HG03342 (cell line): ENCODE measurements at regions not wholly inside any gene's neighbourhood (a gene's known extent, or its start where the extent isn't known, plus 50 kb on each side); places are given as distances from the start of the nearest gene placed in this dataset.
"Not testable (repeated sequence)": the region's sequence is repeated elsewhere in the genome, so short reads cannot be mapped to it uniquely, and the experiment has no call there.

Experiments used
- ATAC-seq: cut with Tn5 transposase; IDR thresholded peaks from one replicate; pipeline ENCODE4 v1.9.1; 2021; ENCODE audit warnings: mild to moderate bottlenecking, moderate library complexity; ENCODE audit not compliant: unreplicated experiment

GRCh38 chr10:63915240-63915639, 394.0 kb downstream of the REEP3 start:
- no peak for ATAC-seq

DNA sequence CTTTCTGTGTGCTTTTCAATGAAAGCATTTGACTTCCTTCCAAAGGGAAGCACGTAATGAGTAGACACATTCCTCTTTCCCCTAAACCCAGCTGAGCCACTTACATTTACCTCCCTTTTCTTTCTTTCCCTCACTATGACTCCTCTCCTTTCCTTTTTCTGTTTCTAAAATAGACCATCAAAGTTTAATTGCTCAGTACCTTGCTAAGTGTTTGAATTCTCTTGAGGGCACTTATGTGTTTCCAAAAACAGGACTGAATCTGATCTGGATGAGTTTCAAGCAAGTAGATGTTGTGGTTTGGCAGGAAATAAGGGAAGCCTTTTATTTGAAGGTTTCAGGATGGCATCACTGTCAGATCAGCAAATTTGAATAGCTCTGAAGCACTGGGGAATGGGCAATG, 396.2 kb downstream of the REEP3 start:
- no peak for ATAC-seq

GRCh38 chr10:63919575-63920279, 398.5 kb downstream of the REEP3 start:
- ATAC-seq: no peak

DNA sequence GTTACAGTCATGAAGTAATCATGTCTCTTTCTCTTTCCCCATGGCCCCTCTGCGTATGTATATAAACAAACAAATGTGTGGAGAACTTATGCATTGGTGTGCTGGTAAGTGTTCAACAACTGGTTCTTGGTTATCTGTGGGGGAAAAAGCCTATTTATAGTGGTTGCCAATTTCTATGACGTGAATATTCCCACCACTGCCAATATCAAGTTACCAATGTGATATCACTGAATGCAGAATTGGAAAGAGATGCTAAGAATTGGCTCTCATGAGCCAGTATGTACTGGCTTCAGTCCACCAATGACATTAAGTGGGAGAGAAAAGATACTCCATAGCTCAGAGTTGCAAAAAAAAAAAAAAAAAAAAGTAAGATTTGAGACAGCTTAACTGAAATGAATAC, 399.7 kb downstream of the REEP3 start:
- no peak for ATAC-seq

DNA sequence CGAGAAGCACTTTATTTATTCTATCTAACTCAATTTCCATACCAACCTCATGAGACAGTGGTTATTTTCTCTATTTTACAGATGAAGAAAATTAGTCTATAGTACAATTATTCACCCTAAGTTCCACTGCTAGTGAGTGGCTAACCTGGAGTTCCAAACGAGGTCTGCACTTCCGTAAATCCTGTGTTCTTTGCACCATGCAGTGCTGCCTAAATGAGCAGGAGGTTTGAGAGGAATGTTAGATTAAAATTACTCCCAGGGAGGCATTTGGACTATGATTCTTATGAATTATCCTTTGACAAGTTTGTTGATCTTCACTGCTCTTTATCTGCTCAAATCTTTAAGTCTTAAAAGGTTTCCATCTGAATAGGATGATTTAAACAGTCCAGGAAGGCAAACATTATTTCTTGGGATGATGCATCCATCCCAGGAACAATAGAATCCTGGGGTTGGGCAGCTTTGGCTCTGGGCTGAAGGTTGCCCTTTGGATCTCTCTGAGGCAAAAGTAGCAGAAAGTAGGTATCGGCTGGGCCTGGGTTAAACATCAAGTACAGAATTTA, 400.8 kb downstream of the REEP3 start:
- no peak for ATAC-seq

- ATAC-seq: no peak
Observed at GRCh38 chr10:63922468-63923284, 401.5 kb downstream of the REEP3 start.

GRCh38 chr10:63929831-63930467, 408.7 kb downstream of the REEP3 start:
- ATAC-seq: no peak

DNA sequence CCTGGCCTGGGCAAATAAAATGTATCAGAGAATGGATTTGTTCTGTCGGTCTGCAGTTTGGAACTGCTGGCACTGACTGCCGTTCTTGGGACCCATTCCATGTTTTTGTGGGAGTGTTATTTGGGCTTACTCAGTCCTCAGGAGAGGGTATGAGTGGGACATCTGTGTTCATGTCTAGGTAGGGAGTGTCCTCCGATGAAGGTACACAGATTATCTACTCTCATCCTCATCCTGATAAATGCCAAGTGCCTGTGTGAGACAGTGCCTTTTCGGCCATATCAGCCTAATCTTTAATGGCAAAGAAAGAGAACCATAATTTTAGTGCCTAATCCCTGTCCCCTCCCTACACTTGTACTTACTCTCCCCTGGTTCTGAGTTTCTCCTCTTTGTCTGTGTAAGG, 409.4 kb downstream of the REEP3 start:
- ATAC-seq: no peak

GRCh38 chr10:63935705-63936104, 414.5 kb downstream of the REEP3 start:
- no peak for ATAC-seq

DNA sequence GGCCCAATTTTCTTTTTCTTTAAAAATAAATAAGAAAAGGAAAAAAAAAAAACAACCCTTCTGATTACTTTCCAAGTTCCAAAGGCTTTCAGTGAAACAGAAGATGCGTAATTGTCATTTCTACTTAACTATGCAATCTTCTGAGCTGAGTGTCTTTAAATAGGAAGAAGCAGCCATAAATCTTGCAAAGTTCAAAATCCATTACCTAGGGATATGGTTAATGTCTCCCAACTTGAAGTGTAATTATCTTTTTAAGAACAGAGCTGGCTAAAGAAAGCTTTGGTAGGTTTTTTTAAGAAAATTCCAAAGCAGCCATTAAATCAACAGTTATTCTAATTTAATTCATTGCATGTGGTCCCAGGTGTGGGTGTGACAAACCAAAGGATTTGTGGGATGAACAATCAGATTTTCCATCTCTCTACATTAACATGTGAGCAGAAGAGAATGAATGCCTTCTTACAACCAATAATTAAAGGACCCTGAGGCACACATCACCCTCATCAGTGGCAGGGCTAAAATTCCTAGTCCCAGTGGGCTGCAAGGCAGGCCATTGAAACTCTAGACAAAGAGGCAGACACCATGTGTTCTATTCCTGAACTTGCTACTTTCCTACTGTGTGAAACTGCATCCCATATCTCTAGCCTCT, 419.2 kb downstream of the REEP3 start:
- ATAC-seq: no peak

- ATAC-seq: no peak
Observed at GRCh38 chr10:63964406-63964805, 443.2 kb downstream of the REEP3 start.

- no peak for ATAC-seq
Observed at GRCh38 chr10:63965846-63966245, 444.6 kb downstream of the REEP3 start.

DNA sequence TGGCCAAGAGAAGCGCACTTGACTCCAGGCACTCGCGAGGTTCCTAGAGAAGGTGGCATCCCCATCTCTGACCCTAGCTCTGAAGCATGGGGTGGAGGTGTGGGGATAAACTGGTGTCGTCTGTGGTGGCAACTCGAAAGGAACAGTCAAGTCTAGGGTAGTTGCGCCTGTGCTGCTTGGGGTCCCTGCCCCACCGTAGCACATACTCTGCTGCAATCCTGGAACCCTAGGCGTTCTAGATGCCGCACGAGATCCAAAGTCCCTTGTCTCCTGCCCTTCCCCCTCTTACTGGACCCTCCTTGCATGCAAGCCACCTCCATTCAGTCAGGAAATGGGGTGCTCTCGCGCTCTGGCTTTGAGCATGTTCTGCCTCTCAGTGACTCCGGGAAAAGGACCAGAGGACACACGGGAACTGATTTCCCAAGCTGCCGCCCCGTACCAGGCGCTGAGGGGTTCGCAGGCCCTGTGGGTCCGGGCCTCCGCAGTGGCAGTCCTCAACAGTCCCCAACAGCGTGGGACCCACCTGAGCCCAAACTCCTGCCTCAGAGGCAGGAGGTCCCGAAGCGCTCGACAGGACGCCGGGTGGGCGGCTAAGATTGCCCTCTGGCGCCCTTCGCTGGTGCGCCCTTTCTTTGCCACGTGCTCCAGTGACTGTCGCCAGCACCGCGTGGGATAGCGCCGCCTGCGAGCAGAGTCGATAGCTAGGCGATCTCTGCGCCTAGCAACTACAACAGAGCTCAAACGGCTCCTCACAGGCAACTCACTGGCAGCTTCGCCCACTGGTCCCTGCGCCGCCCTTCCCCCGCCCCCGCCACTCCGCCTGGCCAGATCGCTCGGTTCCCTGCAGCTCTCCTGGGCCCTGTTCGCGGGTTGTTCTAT, 452.0 kb downstream of the REEP3 start:
- ATAC-seq: no peak

- peak; percentile 91 for ATAC-seq
Observed at GRCh38 chr10:63976538-63976937, 455.3 kb downstream of the REEP3 start.

GRCh38 chr10:63977329-63977923, 456.2 kb downstream of the REEP3 start:
- peak; percentile 67 for ATAC-seq

- ATAC-seq: not testable (repeated sequence)
Observed at GRCh38 chr10:63980870-63981269, 459.7 kb downstream of the REEP3 start.

- not testable (repeated sequence) for ATAC-seq
Observed at GRCh38 chr10:63984061-63984460, 462.9 kb downstream of the REEP3 start.

DNA sequence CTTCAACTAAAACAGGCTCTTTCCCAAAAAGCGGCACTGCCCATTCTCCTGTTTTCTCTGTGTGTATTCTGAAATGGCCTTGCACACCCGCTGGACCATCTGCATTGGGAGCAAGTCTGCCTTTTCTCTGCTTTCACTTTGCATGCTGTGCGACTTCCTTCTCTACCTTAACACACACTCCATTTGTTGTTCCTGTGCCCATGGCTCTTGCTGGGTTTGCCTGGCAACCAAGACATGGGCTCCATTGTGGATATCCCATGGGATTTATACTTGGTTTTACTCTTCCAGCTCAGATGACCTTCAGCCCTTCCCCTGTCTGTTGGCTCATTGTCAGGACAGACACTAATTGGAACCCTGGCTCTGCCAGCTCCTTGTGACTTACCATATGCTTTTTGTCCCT, 465.3 kb downstream of the REEP3 start:
- no peak for ATAC-seq

- no peak for ATAC-seq
Observed at GRCh38 chr10:63987212-63987611, 466.0 kb downstream of the REEP3 start.

DNA sequence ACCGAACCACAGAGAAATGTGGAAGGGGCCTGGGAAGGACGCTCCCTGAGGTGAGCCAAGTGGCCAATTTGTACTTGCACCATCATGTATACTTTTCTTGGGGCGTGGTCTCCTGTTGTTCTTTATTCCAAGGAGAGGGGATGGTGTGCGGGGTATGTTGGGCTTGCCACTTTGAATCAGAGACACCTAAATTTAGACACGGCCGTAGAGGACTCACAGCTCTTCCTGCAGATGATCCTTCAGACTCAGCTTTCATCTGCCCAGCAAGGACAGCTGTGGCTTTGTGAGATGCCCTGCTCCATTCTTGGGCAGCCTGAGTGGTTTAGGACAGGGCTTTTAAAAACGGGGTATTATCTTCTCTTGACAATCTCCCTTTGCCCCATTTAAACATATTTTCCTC, 473.2 kb downstream of the REEP3 start:
- no peak for ATAC-seq
